Smooth muscle cell (in vitro differentiated cells): ENCODE measurements at regions not wholly inside any gene's neighbourhood (a gene's known extent, or its start where the extent isn't known, plus 50 kb on each side); places are given as distances from the start of the nearest gene placed in this dataset.

Source experiments
- DNase-seq: peaks from one replicate; lab custom pipeline; 2025; ENCODE audit not compliant: unreplicated experiment; lab: John Stamatoyannopoulos, UW
- H2AFZ ChIP-seq: fragments of 200-600 bp; sonication (generic); 2 replicates; pipeline ENCODE4 v1.6.0; 2016; ENCODE audit warnings: antibody characterized with exemption, low read depth, mild to moderate bottlenecking
- H3F3A ChIP-seq: fragments of 200-600 bp; sonication (generic); 2 replicates; pipeline ENCODE4 v1.6.0; 2017; ENCODE audit warnings: antibody characterized with exemption, low read depth
- H3K27ac ChIP-seq: fragments of 200-600 bp; sonication (generic); 2 replicates; pipeline ENCODE4 v1.5.1; 2016; ENCODE audit warnings: low read depth, mild to moderate bottlenecking
- H3K27me3 ChIP-seq: fragments of 200-600 bp; sonication (generic); 2 replicates; pipeline ENCODE4 v1.6.1; 2016; ENCODE audit warnings: low read depth, mild to moderate bottlenecking
- H3K36me3 ChIP-seq: fragments of 200-600 bp; sonication (generic); 2 replicates; pipeline ENCODE4 v1.5.1; 2016; ENCODE audit warnings: low read depth
- H3K4me1 ChIP-seq: fragments of 200-600 bp; sonication (generic); 2 replicates; pipeline ENCODE4 v1.5.1; 2016; ENCODE audit warnings: low read depth
- H3K4me2 ChIP-seq: fragments of 200-600 bp; sonication (generic); 2 replicates; pipeline ENCODE4 v1.6.0; 2016; ENCODE audit warnings: mild to moderate bottlenecking
- H3K4me3 ChIP-seq: fragments of 200-600 bp; sonication (generic); 2 replicates; pipeline ENCODE4 v1.5.1; 2016; ENCODE audit warnings: mild to moderate bottlenecking
- H3K79me2 ChIP-seq: fragments of 200-600 bp; sonication (generic); 2 replicates; pipeline ENCODE4 v1.6.0; 2016; ENCODE audit warnings: low read depth, mild to moderate bottlenecking
- H3K9ac ChIP-seq: fragments of 200-600 bp; sonication (generic); 2 replicates; pipeline ENCODE4 v1.6.0; 2016; ENCODE audit warnings: low read depth
- H3K9me3 ChIP-seq: fragments of 200-600 bp; sonication (generic); replicated peaks from 2 replicates; pipeline ENCODE4 v1.5.1; 2016; ENCODE audit warnings: low read depth
- H4K20me1 ChIP-seq: fragments of 200-600 bp; sonication (generic); 2 replicates; pipeline ENCODE4 v1.6.0; 2016; ENCODE audit warnings: low read depth
- CTCF ChIP-seq: fragments of 200-600 bp; sonication (generic); IDR thresholded peaks from 2 replicates; pipeline ENCODE4 v1.5.1; 2017; ENCODE audit warnings: borderline replicate concordance, mild to moderate bottlenecking, antibody characterized with exemption; ENCODE audit not compliant: insufficient read depth, poor library complexity, severe bottlenecking
- WGBS: methylation state at CpG from one replicate; pipeline ENCODE4 v1.1.7; 2016; ENCODE audit warnings: low lambda C conversion rate; 5-methylcytosine and 5-hydroxymethylcytosine counted together

- Histone ChIP-seq H3K36me3 (no peaks in the 10 kb centered on the region), H3K4me2 (no peak overlapping the region), H3K27me3 (peaks cover 9% of the 10 kb centered on the region), H3F3A (no peaks in the 10 kb centered on the region), H3K9me3 (no peaks in the 10 kb centered on the region), H3K4me3 (no peak overlapping the region), H3K9ac (no peak overlapping the region), H2AFZ (no peak overlapping the region), H3K79me2 (no peaks in the 10 kb centered on the region), H3K4me1 (no peaks in the 10 kb centered on the region), H3K27ac (no peak overlapping the region), H4K20me1 (no peaks in the 10 kb centered on the region)
- WGBS = 64% methylated on average over 3 of the region's 3 CpGs
- no peak for DNase-seq
- no peak for TF ChIP-seq CTCF
These were observed 504.6 kb downstream of the HS3ST4 start for GRCh38 chr16:26196310-26196709.

GRCh38 chr16:26196802-26197201 lies 505.0 kb downstream of the HS3ST4 start:
- H3K4me1 ChIP-seq = no peaks in the 10 kb centered on the region
- no peak overlapping the region for H3K27ac ChIP-seq
- H3K79me2 ChIP-seq = no peaks in the 10 kb centered on the region
- H3F3A ChIP-seq = no peaks in the 10 kb centered on the region
- peaks cover 9% of the 10 kb centered on the region for H3K27me3 ChIP-seq
- no peak overlapping the region for H2AFZ ChIP-seq
- no peak for DNase-seq
- no peaks in the 10 kb centered on the region for H4K20me1 ChIP-seq
- H3K4me2 ChIP-seq = no peak overlapping the region
- H3K36me3 ChIP-seq = no peaks in the 10 kb centered on the region
- 80% methylated on average over 2 of the region's 2 CpGs for WGBS
- no peak for TF ChIP-seq CTCF
- H3K4me3 ChIP-seq = no peak overlapping the region
- no peaks in the 10 kb centered on the region for H3K9me3 ChIP-seq
- no peak overlapping the region for H3K9ac ChIP-seq

DNA sequence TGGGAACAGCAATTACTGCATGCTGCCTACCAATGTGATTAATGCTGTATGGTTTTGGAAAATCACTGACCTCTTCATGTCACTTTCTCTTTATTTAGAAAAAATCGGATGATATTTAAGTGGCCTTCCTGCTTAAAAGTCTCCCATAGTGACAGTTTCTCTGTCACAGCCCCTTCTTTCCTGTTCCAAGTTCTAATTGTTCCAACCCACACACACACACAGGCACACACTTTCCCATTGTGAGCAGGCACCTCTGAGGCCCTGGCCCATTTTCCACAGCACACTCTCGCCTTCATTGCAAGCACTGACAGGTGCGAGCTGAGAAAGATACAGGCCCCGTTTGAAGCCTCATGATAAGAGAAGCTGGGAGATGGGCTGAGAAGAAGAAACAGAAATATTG lies 505.9 kb downstream of the HS3ST4 start:
- TF ChIP-seq CTCF = no peak
- H3K27ac ChIP-seq = no peak overlapping the region
- H3K4me1 ChIP-seq = no peaks in the 10 kb centered on the region
- no peaks in the 10 kb centered on the region for H3K79me2 ChIP-seq
- H3K9me3 ChIP-seq = no peaks in the 10 kb centered on the region
- WGBS = 80% methylated on average over 4 of the region's 4 CpGs
- H4K20me1 ChIP-seq = no peaks in the 10 kb centered on the region
- H3K4me3 ChIP-seq = no peak overlapping the region
- H3K9ac ChIP-seq = no peak overlapping the region
- DNase-seq = no peak
- no peaks in the 10 kb centered on the region for H3K36me3 ChIP-seq
- H3K27me3 ChIP-seq = peaks cover 9% of the 10 kb centered on the region
- no peaks in the 10 kb centered on the region for H3F3A ChIP-seq
- no peak overlapping the region for H3K4me2 ChIP-seq
- no peak overlapping the region for H2AFZ ChIP-seq

DNA sequence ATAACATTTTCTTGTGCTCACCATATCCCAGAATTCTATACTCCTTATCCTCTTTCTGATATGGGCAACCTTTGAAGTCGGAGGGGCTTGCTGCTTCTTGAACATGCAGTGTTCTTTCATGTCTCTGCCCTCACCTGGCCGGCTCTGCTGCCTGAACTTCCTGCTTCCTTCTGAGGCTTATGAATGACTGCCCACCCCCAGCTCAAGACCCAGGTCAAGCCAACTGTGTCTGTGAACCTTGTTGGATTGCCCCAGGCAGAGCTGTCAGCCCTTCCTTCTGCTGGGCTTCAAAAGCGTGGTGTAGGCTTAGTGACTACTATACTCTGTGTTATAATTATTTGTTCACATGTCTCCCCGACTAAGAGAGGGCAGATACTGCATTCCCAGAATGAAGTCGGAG lies 506.5 kb downstream of the HS3ST4 start:
- H3K27ac ChIP-seq = no peak overlapping the region
- H4K20me1 ChIP-seq = no peaks in the 10 kb centered on the region
- no peaks in the 10 kb centered on the region for H3F3A ChIP-seq
- peaks cover 9% of the 10 kb centered on the region for H3K27me3 ChIP-seq
- H3K4me3 ChIP-seq = no peak overlapping the region
- no peak overlapping the region for H3K9ac ChIP-seq
- H3K79me2 ChIP-seq = no peaks in the 10 kb centered on the region
- 77% methylated on average over 5 of the region's 5 CpGs for WGBS
- DNase-seq = no peak
- TF ChIP-seq CTCF = no peak
- no peaks in the 10 kb centered on the region for H3K9me3 ChIP-seq
- H3K4me1 ChIP-seq = no peaks in the 10 kb centered on the region
- no peak overlapping the region for H2AFZ ChIP-seq
- H3K4me2 ChIP-seq = no peak overlapping the region
- H3K36me3 ChIP-seq = no peaks in the 10 kb centered on the region
